Adrenal gland (tissue), 9 donors: ENCODE measurements at regions not wholly inside any gene's neighbourhood (a gene's known extent, or its start where the extent isn't known, plus 50 kb on each side); places are given as distances from the start of the nearest gene placed in this dataset.

Experiments used
- DNase-seq, 7 donors: peaks; one replicate each; pipeline ENCODE4 v3.0.0-alpha.2; 2019 to 2020
- H3K27ac ChIP-seq, 5 donors: fragments of 200-600 bp; sonication (generic) in 4 of 5; 1 replicate in 3 of 5; 2 replicates in 2 of 5; pipeline versions ENCODE4 v1.5.1 to v1.8.0; 2016 to 2020; ENCODE audit warnings: mild to moderate bottlenecking in 1 of 5
- H3K27me3 ChIP-seq: fragments of 200-600 bp; 2 replicates; pipeline ENCODE4 v1.8.0; 2021
- H3K36me3 ChIP-seq, 2 donors: fragments of 200-600 bp; replicated peaks in 1 of 2; 1 replicate in 1 of 2; 2 replicates in 1 of 2; pipeline versions ENCODE4 v1.5.1 to v1.8.0; 2018 to 2022
- H3K4me1 ChIP-seq, 2 donors: fragments of 200-600 bp; replicated peaks in 1 of 2; 1 replicate in 1 of 2; 2 replicates in 1 of 2; pipeline versions ENCODE4 v1.5.1 to v1.8.0; 2018 to 2021
- H3K4me3 ChIP-seq, 4 donors: fragments of 200-600 bp; sonication (generic) in 3 of 4; one replicate each; pipeline ENCODE4 v1.5.1; 2016 to 2018
- H3K9me3 ChIP-seq, 3 donors: fragments of 200-600 bp; sonication (generic) in 1 of 3; replicated peaks in 1 of 3; 1 replicate in 2 of 3; 2 replicates in 1 of 3; pipeline versions ENCODE4 v1.5.1 to v1.8.0; 2016 to 2021
- POLR2A ChIP-seq, 2 donors: fragments of 450-650 bp; IDR thresholded peaks; one replicate each; pipeline ENCODE4 v1.6.1; 2017; ENCODE audit warnings: antibody characterized with exemption in 2 of 2, mild to moderate bottlenecking in 2 of 2, moderate library complexity in 1 of 2
- WGBS, 4 donors: extraction: QIAGEN DNeasy Blood & Tissue Kit in 2 of 4; methylation state at CpG; one replicate each; pipeline versions ENCODE4 v1.1.5 to v1.1.7; 2013 to 2017; 5-methylcytosine and 5-hydroxymethylcytosine counted together
- intact Hi-C, 2 donors: fragments of 100-400 bp; cut with DNase I; formaldehyde crosslinking; loops; one replicate each; pipeline versions ENCODE4 v1.14.1 to v1.15.0; 2022 to 2023
- TF ChIP-seq, protein P1 (sequence below), 6 experiments: fragments of 450-650 bp in 4 of 6; fragments of 200-600 bp in 2 of 6; sonication (generic) in 1 of 6; IDR thresholded peaks; 1 replicate in 5 of 6; 2 replicates in 1 of 6; pipeline versions ENCODE4 v1.5.1 to v1.8.0; 2016 to 2021; ENCODE audit warnings: antibody characterized with exemption in 6 of 6, mild to moderate bottlenecking in 2 of 6, moderate library complexity in 1 of 6
- donor health status: healthy with polysubstance abuse.
- donor health status: Bipolar disorder and iron deficiency.
- donor health status: DM: yes; HTN: yes; CAD: no.
- donor health status: DM: no; HTN: no; CAD: no.
- donor health status: DM: no; HTN: no; CAD: no.

DNA sequence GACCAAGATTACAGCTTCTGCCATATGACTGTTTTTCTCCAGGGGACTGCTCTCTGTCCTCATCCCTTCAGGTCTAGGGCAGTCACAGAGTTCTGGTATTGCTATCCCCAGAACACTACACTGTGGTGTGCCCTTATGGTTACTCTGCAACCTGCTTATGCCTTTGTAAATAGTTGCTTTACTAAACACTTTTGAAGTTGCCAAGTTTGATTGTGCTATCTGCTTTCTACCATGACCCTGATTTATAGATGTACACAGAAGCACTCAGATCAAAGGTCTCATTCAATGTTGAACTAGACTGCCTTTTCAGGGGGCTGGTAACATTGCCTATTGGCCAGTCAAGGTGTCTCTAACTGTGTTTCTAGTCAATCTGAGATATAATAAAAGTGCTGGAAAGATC is 794.7 kb downstream of the DHX35 start:
- no peak for DNase-seq
- H3K4me3 ChIP-seq: no peak overlapping the region
- H3K4me1 ChIP-seq: no peaks in the 10 kb centered on the region
- H3K27ac ChIP-seq: no peak overlapping the region
- intact Hi-C loops: no loop called here
- TF ChIP-seq, protein P1, sequence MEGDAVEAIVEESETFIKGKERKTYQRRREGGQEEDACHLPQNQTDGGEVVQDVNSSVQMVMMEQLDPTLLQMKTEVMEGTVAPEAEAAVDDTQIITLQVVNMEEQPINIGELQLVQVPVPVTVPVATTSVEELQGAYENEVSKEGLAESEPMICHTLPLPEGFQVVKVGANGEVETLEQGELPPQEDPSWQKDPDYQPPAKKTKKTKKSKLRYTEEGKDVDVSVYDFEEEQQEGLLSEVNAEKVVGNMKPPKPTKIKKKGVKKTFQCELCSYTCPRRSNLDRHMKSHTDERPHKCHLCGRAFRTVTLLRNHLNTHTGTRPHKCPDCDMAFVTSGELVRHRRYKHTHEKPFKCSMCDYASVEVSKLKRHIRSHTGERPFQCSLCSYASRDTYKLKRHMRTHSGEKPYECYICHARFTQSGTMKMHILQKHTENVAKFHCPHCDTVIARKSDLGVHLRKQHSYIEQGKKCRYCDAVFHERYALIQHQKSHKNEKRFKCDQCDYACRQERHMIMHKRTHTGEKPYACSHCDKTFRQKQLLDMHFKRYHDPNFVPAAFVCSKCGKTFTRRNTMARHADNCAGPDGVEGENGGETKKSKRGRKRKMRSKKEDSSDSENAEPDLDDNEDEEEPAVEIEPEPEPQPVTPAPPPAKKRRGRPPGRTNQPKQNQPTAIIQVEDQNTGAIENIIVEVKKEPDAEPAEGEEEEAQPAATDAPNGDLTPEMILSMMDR (IDR thresholded peaks at IDR 0.05): no peak
- no peak for TF ChIP-seq POLR2A (IDR thresholded peaks at IDR 0.05)
- no peaks in the 10 kb centered on the region for H3K9me3 ChIP-seq
- no peaks in the 10 kb centered on the region for H3K36me3 ChIP-seq
- no peaks in the 10 kb centered on the region for H3K27me3 ChIP-seq

DNA sequence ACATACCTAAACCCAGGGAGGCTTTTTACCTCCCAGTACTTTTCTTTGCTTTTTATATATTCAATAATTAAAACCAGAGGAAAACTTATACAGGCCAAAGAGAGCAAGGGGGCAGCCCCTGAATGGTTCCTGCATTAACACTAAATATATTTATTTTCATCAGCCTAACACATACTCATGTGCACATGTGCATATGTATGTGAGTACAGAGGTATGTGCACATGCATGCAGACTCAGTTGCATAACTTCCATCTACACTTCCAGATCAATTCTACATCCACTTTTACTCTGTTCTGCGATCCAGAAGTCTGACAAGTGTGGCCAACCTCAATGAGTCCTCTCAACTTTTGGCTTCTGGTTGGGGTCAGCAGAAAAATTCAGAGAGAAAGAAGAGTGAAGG is 794.2 kb downstream of the DHX35 start:
- no peaks in the 10 kb centered on the region for H3K9me3 ChIP-seq
- no peak for DNase-seq
- no peaks in the 10 kb centered on the region for H3K36me3 ChIP-seq
- H3K4me3 ChIP-seq: no peak overlapping the region
- intact Hi-C loops: no loop called here
- H3K4me1 ChIP-seq: no peaks in the 10 kb centered on the region
- no peaks in the 10 kb centered on the region for H3K27me3 ChIP-seq
- WGBS, 4 donors: 93 to 100% (median 95%) methylated on average over 1 of the region's 1 CpG
- no peak overlapping the region for H3K27ac ChIP-seq
- no peak for TF ChIP-seq POLR2A (IDR thresholded peaks at IDR 0.05)
- TF ChIP-seq, protein P1 (IDR thresholded peaks at IDR 0.05): no peak

DNA sequence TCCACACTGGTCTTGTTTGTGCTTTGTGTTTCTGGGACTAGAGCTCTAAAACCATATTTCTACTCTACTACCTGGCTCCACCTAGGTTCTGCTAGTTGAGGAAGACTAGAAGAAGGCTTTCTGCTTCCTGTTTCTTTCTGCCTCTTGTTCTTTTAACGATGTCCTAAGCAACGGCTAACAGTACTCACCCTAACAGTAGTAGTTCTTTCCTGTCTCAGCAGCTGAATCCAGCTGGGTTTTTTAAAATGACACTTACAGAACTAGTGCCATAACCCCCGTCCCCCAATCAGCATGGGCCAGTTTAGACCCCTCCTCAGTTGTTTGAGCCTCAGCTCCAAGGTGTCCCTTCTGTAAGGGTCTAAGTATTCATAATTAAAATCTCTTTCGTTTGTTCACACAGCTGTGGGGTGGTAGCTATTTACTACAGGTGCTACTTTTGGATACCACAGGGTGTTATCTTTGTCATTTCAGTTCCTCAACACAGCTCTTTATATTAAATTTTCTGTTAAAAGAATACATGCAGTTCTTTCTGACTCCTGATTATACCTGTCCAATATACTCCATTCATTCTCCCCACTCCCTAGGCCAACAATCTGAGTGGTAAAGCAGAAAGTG is 790.2 kb downstream of the DHX35 start:
- TF ChIP-seq, protein P1 (IDR thresholded peaks at IDR 0.05): no peak
- no peak for TF ChIP-seq POLR2A (IDR thresholded peaks at IDR 0.05)
- Histone ChIP-seq H3K36me3 (peaks cover 0 to 5% of the 10 kb centered on the region in 2 donors), H3K27me3 (no peaks in the 10 kb centered on the region), H3K4me1 (no peaks in the 10 kb centered on the region), H3K4me3 (no peak overlapping the region), H3K9me3 (peaks cover 0 to 12% (median 4%) of the 10 kb centered on the region in 3 donors), H3K27ac (no peak overlapping the region)
- no peak for DNase-seq
- intact Hi-C loops: no loop called here
- 62 to 74% (median 67%) methylated on average over 4 of the region's 4 CpGs for WGBS, 4 donors

DNA sequence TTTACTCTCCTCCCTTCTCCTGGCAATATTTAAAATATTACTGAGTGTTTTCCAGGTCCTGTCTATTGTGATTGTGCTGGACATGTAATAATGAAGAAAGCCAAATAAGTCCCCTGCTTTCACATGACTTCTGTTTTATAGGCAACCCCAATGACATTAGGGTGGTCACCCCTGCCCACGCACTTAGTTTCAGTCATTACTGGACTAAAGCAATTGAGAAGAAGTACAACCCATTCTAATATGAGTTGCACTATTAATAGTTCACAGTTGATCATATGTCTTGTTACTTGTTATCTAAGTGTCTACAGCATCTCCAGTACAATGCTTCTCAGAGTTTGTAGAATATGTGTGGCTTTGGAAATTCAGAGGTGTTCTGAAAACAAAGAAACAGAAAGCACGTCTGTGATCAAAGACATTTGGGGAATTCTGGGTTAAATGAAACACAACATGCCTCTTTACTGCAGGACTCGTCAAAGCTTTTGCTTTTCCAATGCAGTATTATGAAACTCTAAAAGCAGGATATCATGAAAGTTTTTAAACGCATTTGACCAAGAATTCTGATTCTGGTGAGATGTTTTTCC is 789.5 kb downstream of the DHX35 start:
- no peaks in the 10 kb centered on the region for H3K4me1 ChIP-seq
- peaks cover 0 to 12% (median 4%) of the 10 kb centered on the region in 3 donors for H3K9me3 ChIP-seq
- no peaks in the 10 kb centered on the region for H3K27me3 ChIP-seq
- intact Hi-C loops: no loop called here
- H3K27ac ChIP-seq: no peak overlapping the region
- H3K4me3 ChIP-seq: no peak overlapping the region
- peaks cover 0 to 5% of the 10 kb centered on the region in 2 donors for H3K36me3 ChIP-seq
- 80 to 87% (median 84%) methylated on average over 4 of the region's 4 CpGs for WGBS, 4 donors
- DNase-seq: no peak
- TF ChIP-seq POLR2A (IDR thresholded peaks at IDR 0.05): no peak
- TF ChIP-seq, protein P1 (IDR thresholded peaks at IDR 0.05): no peak
